ENCODE measurements at regions not wholly inside any gene's neighbourhood (a gene's known extent, or its start where the extent isn't known, plus 50 kb on each side); places are given as distances from the start of the nearest gene placed in this dataset.

GRCh38 chr21:38205940-38206339, 50.9 kb upstream of the KCNJ15 start:
- DNase-seq (ENCODE audit: low read depth, low spot score) = no peak
- Histone ChIP-seq H3K9me3 (ENCODE audit: control insufficient read depth, insufficient read depth, low read depth, low read length) (no peaks in the 10 kb centered on the region), H3K4me1 (ENCODE audit: control insufficient read depth, insufficient read depth, low read length) (no peaks in the 10 kb centered on the region), H3K36me3 (ENCODE audit: control insufficient read depth, insufficient read depth, low read length) (no peaks in the 10 kb centered on the region), H3K4me3 (ENCODE audit: low read depth in 2 of 2, low read length in 2 of 2) (no peak overlapping the region), H3K27ac (ENCODE audit: low read length) (no peak overlapping the region), H3K27me3 (ENCODE audit: control insufficient read depth, insufficient read depth, low read length) (no peaks in the 10 kb centered on the region)
- no peak for TF ChIP-seq CTCF (IDR thresholded peaks at IDR 0.05)
- no peak for TF ChIP-seq TCF7L2 (IDR thresholded peaks at IDR 0.05; ENCODE audit: low read depth, low read length)
- in situ Hi-C loops (cut with HindIII; ENCODE audit: low pct_unique_long_range_greater_than_20kb, low sequenced_read_pairs) (no loop called here), intact Hi-C loops (cut with micrococcal nuclease; ENCODE audit: unreplicated experiment) (no loop called here)
- CTCF ChIA-PET = no interaction called here
- no TSS peak for BruUV-seq (replicated peaks)
- ATAC-seq = no peak
- POLR2A ChIA-PET = no interaction called here

DNA sequence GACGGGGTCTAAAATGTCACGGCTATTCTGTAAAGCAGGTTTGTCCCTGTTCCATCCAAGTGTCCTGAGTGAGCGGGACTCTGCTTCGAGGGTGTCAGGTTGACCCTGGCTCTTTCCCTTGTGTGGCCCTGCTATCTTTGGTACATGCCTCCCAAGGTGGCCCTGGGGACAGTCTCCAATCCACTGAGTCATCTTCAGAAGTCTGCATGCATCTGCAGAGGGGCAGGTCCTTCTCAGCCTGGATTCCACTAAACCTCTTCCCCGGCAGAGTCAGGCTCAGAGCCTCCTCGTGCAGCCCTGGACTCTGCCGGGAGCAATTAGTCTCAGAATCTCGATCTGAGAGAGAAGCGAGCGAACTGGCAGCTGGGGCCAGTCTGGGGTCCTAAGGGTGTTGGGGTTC, 50.1 kb upstream of the KCNJ15 start:
- ChIA-PET CTCF (no interaction called here), POLR2A (no interaction called here)
- no peak for TF ChIP-seq POLR2AphosphoS5 (IDR thresholded peaks at IDR 0.05; ENCODE audit: low read depth, low read length)
- TF ChIP-seq SIN3A (IDR thresholded peaks at IDR 0.05; ENCODE audit: borderline replicate concordance, insufficient read depth, low read depth, low read length) = no peak
- no peak for TF ChIP-seq CTCF (IDR thresholded peaks at IDR 0.05)
- no peak for TF ChIP-seq TCF7L2 (IDR thresholded peaks at IDR 0.05; ENCODE audit: low read depth, low read length)
- TF ChIP-seq, protein P1, sequence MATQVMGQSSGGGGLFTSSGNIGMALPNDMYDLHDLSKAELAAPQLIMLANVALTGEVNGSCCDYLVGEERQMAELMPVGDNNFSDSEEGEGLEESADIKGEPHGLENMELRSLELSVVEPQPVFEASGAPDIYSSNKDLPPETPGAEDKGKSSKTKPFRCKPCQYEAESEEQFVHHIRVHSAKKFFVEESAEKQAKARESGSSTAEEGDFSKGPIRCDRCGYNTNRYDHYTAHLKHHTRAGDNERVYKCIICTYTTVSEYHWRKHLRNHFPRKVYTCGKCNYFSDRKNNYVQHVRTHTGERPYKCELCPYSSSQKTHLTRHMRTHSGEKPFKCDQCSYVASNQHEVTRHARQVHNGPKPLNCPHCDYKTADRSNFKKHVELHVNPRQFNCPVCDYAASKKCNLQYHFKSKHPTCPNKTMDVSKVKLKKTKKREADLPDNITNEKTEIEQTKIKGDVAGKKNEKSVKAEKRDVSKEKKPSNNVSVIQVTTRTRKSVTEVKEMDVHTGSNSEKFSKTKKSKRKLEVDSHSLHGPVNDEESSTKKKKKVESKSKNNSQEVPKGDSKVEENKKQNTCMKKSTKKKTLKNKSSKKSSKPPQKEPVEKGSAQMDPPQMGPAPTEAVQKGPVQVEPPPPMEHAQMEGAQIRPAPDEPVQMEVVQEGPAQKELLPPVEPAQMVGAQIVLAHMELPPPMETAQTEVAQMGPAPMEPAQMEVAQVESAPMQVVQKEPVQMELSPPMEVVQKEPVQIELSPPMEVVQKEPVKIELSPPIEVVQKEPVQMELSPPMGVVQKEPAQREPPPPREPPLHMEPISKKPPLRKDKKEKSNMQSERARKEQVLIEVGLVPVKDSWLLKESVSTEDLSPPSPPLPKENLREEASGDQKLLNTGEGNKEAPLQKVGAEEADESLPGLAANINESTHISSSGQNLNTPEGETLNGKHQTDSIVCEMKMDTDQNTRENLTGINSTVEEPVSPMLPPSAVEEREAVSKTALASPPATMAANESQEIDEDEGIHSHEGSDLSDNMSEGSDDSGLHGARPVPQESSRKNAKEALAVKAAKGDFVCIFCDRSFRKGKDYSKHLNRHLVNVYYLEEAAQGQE (IDR thresholded peaks at IDR 0.05; ENCODE audit: insufficient read depth in 1 of 2, low read depth in 2 of 2, low read length in 1 of 2) = no peak
- Histone ChIP-seq H3K27me3 (ENCODE audit: control insufficient read depth, insufficient read depth, low read length) (no peaks in the 10 kb centered on the region), H3K36me3 (ENCODE audit: control insufficient read depth, insufficient read depth, low read length) (no peaks in the 10 kb centered on the region), H3K4me3 (ENCODE audit: low read depth in 2 of 2, low read length in 2 of 2) (no peak overlapping the region), H3K9me3 (ENCODE audit: control insufficient read depth, insufficient read depth, low read depth, low read length) (no peaks in the 10 kb centered on the region), H3K4me1 (ENCODE audit: control insufficient read depth, insufficient read depth, low read length) (no peaks in the 10 kb centered on the region), H3K27ac (ENCODE audit: low read length) (no peak overlapping the region)
- no TSS peak for BruUV-seq (replicated peaks)
- DNase-seq (ENCODE audit: low read depth, low spot score) (no peak), ATAC-seq (no peak)
- intact Hi-C loops (cut with micrococcal nuclease; ENCODE audit: unreplicated experiment) = no loop called here
- in situ Hi-C loops (cut with HindIII; ENCODE audit: low pct_unique_long_range_greater_than_20kb, low sequenced_read_pairs) = no loop called here
